ENCODE measurements at regions not wholly inside any gene's neighbourhood (a gene's known extent, or its start where the extent isn't known, plus 50 kb on each side); places are given as distances from the start of the nearest gene placed in this dataset.

DNA sequence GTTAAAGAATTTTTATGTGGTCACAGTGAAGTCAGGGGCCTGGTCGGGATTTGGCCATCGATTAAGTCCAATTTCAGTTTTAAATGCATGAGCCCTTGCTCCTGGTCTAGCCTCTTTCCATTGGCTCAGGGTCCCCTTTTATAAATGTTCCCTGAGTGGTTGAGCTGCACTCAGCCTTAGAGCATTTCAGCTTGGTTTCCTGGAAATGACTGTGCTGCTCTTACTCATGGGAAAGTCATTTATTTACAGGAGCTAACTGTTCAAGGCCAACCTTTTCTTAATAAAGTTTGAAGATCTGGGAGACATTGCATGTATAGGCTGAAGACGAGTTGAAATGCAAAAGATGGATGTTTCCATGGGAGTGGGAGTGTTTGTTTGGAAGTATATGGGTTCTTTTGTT is 98.8 kb upstream of the CLNK start:
- TF ChIP-seq, protein P1, sequence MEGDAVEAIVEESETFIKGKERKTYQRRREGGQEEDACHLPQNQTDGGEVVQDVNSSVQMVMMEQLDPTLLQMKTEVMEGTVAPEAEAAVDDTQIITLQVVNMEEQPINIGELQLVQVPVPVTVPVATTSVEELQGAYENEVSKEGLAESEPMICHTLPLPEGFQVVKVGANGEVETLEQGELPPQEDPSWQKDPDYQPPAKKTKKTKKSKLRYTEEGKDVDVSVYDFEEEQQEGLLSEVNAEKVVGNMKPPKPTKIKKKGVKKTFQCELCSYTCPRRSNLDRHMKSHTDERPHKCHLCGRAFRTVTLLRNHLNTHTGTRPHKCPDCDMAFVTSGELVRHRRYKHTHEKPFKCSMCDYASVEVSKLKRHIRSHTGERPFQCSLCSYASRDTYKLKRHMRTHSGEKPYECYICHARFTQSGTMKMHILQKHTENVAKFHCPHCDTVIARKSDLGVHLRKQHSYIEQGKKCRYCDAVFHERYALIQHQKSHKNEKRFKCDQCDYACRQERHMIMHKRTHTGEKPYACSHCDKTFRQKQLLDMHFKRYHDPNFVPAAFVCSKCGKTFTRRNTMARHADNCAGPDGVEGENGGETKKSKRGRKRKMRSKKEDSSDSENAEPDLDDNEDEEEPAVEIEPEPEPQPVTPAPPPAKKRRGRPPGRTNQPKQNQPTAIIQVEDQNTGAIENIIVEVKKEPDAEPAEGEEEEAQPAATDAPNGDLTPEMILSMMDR (IDR thresholded peaks at IDR 0.05): no peak
- TF ChIP-seq EP300 (IDR thresholded peaks at IDR 0.05) (no peak), POLR2A (IDR thresholded peaks at IDR 0.05) (no peak), POLR2AphosphoS5 (IDR thresholded peaks at IDR 0.05) (no peak)

Data from upper lobe of left lung (tissue), 4 donors.